ENCODE measurements at regions not wholly inside any gene's neighbourhood (a gene's known extent, or its start where the extent isn't known, plus 50 kb on each side); places are given as distances from the start of the nearest gene placed in this dataset.
"Not testable (repeated sequence)": the region's sequence is repeated elsewhere in the genome, so short reads cannot be mapped to it uniquely, and the experiment has no call there.

GRCh38 chrX:103911236-103911635 is 51.2 kb upstream of the TMSB15B start:
- no peak for TF ChIP-seq CTCF (IDR thresholded peaks at IDR 0.05; ENCODE audit: low read depth, low read length)

GRCh38 chrX:103910430-103910829 is 52.0 kb upstream of the TMSB15B start:
- Histone ChIP-seq H3K36me3 (no peaks in the 10 kb centered on the region), H3K9me3 (ENCODE audit: low read depth) (peaks cover 3% of the 10 kb centered on the region), H3K4me3 (no peak overlapping the region), H3K27me3 (no peaks in the 10 kb centered on the region), H3K4me1 (ENCODE audit: low read depth) (no peaks in the 10 kb centered on the region), H3K27ac (no peak overlapping the region)
- DNase-seq (ENCODE audit: low read depth in 1 of 2, low spot score in 1 of 2), result no peak
- TF ChIP-seq CTCF (IDR thresholded peaks at IDR 0.05; ENCODE audit: low read depth, low read length), result no peak

More at GRCh38 chrX:103911236-103911635, 51.2 kb upstream of the TMSB15B start:
- H3K9me3 ChIP-seq (ENCODE audit: low read depth), result no peaks in the 10 kb centered on the region
- no peak for DNase-seq (ENCODE audit: low read depth in 1 of 2, low spot score in 1 of 2)
- H3K27me3 ChIP-seq, result no peaks in the 10 kb centered on the region
- no peaks in the 10 kb centered on the region for H3K36me3 ChIP-seq
- no peak overlapping the region for H3K27ac ChIP-seq
- H3K4me1 ChIP-seq (ENCODE audit: low read depth), result no peaks in the 10 kb centered on the region
- no peak overlapping the region for H3K4me3 ChIP-seq

GRCh38 chrX:103904301-103904700 is 58.1 kb upstream of the TMSB15B start:
- Histone ChIP-seq H3K27ac (no peak overlapping the region), H3K4me1 (ENCODE audit: low read depth) (no peaks in the 10 kb centered on the region), H3K36me3 (no peaks in the 10 kb centered on the region), H3K9me3 (ENCODE audit: low read depth) (peaks cover 3% of the 10 kb centered on the region), H3K4me3 (no peak overlapping the region), H3K27me3 (no peaks in the 10 kb centered on the region)
- DNase-seq (ENCODE audit: low read depth in 1 of 2, low spot score in 1 of 2), result no peak
- no peak for TF ChIP-seq CTCF (IDR thresholded peaks at IDR 0.05; ENCODE audit: low read depth, low read length)

- H3K9me3 ChIP-seq (ENCODE audit: low read depth); H3K36me3 ChIP-seq; DNase-seq (ENCODE audit: low read depth in 1 of 2, low spot score in 1 of 2); H3K27me3 ChIP-seq; H3K4me1 ChIP-seq (ENCODE audit: low read depth); H3K4me3 ChIP-seq; H3K27ac ChIP-seq: not testable (repeated sequence)
Measured at GRCh38 chrX:103902606-103903005, 59.8 kb upstream of the TMSB15B start.

- H3K4me3 ChIP-seq, result no peak overlapping the region
- DNase-seq (ENCODE audit: low read depth in 1 of 2, low spot score in 1 of 2), result no peak
- no peaks in the 10 kb centered on the region for H3K36me3 ChIP-seq
- H3K27ac ChIP-seq, result no peak overlapping the region
- H3K9me3 ChIP-seq (ENCODE audit: low read depth), result no peaks in the 10 kb centered on the region
- H3K4me1 ChIP-seq (ENCODE audit: low read depth), result no peaks in the 10 kb centered on the region
- H3K27me3 ChIP-seq, result no peaks in the 10 kb centered on the region
- no peak for TF ChIP-seq CTCF (IDR thresholded peaks at IDR 0.05; ENCODE audit: low read depth, low read length)
Measured at GRCh38 chrX:103889216-103889615, 57.2 kb upstream of the RAB9B start.

GRCh38 chrX:103886624-103887023 is 54.6 kb upstream of the RAB9B start:
- no peak overlapping the region for H3K27ac ChIP-seq
- no peak overlapping the region for H3K4me3 ChIP-seq
- H3K36me3 ChIP-seq, result no peaks in the 10 kb centered on the region
- DNase-seq (ENCODE audit: low read depth in 1 of 2, low spot score in 1 of 2), result no peak
- H3K27me3 ChIP-seq, result no peaks in the 10 kb centered on the region
- H3K9me3 ChIP-seq (ENCODE audit: low read depth), result no peaks in the 10 kb centered on the region
- no peak for TF ChIP-seq CTCF (IDR thresholded peaks at IDR 0.05; ENCODE audit: low read depth, low read length)
- no peaks in the 10 kb centered on the region for H3K4me1 ChIP-seq (ENCODE audit: low read depth)
